WERI-Rb-1 (cell line): ENCODE measurements at regions not wholly inside any gene's neighbourhood (a gene's known extent, or its start where the extent isn't known, plus 50 kb on each side); places are given as distances from the start of the nearest gene placed in this dataset.

Source experiments
- DNase-seq: peaks from one replicate; pipeline ENCODE4 v3.0.0-alpha.2; 2020
- H3K27ac ChIP-seq: fragments of 250-450 bp; sonication (Bioruptor Pico); 2 replicates; pipeline ENCODE4 v1.5.1; 2020; ENCODE audit warnings: mild to moderate bottlenecking, moderate library complexity
- H3K27me3 ChIP-seq: fragments of 250-450 bp; sonication (Bioruptor Pico); 2 replicates; pipeline ENCODE4 v1.5.1; 2021; ENCODE audit warnings: mild to moderate bottlenecking, low read depth, moderate library complexity; ENCODE audit not compliant: insufficient read depth, severe bottlenecking
- H3K36me3 ChIP-seq: fragments of 250-450 bp; sonication (Bioruptor Pico); 2 replicates; pipeline ENCODE4 v1.5.1; 2020; ENCODE audit warnings: mild to moderate bottlenecking, moderate library complexity
- H3K4me3 ChIP-seq: 2 replicates; pipeline ENCODE4 v1.5.1; 2011; ENCODE audit warnings: low read depth, mild to moderate bottlenecking, control low read depth, low read length
- H3K9me3 ChIP-seq: fragments of 250-450 bp; sonication (Bioruptor Pico); 2 replicates; pipeline ENCODE4 v1.5.1; 2021; ENCODE audit warnings: mild to moderate bottlenecking, moderate library complexity; ENCODE audit not compliant: severe bottlenecking
- TF ChIP-seq, protein P1 (sequence below): IDR thresholded peaks from 2 replicates; pipeline ENCODE4 v1.5.1; 2011; ENCODE audit warnings: low read depth, mild to moderate bottlenecking, control low read depth, inconsistent platforms, low read length

DNA sequence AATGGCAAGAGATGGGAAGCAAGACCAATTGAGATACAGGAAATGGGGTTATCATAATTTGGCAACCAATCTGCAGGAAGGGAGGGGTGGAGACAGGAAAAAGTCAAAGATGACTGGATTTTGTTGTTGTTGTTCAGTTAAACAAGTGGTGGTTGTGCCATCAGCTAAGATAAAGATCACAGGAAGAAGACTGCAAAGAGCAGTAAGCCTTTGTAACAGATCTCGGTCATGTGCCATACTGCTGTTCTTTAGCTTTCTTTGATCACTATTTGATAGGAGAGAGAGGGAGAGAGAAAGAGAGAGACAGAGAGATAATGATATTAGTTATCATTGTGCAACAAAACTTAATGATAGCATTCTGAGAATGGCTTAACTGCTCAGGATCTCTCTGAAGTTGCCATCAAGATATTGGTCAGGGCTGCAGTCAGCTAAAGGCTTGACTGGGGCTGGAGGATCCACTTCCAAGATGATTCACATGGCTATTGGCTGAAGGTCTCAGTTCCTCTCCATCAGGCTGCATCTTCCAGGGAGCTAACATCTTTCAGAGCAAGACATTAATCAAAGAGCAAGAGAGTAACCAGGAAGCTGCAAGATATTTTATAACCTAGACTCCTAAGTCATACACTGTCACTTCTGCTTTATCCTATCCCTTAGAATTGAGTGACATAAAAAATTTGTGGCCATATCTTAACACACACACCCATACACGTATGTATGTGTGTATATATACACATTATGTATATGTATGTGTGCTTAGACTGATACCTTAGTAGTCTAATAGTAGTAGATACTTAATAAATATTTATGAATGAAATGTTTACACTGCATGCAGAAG lies 405.0 kb downstream of the SHISA9 start:
- Histone ChIP-seq H3K36me3 (no peaks in the 10 kb centered on the region), H3K27ac (no peak overlapping the region)

DNA sequence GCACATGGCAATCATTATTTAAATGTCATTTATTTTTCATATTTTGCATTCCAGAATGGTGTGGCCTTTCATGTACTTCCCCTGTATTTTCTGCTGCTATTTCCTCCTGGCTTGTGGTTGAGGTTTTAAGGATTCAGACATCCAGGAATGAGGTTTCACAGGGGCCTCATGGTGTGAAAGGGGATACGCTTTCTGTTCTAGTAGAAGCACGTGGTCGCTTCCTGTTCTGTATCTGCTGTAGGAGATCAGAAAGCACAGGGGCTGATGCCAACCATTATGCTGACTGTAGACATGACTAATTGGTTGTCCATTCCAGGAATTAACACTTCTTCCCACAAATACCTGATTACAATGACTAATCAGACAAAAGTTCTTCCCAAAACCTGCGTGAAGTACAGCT lies 405.9 kb downstream of the SHISA9 start:
- no peaks in the 10 kb centered on the region for H3K27me3 ChIP-seq
- no peaks in the 10 kb centered on the region for H3K36me3 ChIP-seq
- DNase-seq, result no peak
- no peaks in the 10 kb centered on the region for H3K9me3 ChIP-seq
- TF ChIP-seq, protein P1, sequence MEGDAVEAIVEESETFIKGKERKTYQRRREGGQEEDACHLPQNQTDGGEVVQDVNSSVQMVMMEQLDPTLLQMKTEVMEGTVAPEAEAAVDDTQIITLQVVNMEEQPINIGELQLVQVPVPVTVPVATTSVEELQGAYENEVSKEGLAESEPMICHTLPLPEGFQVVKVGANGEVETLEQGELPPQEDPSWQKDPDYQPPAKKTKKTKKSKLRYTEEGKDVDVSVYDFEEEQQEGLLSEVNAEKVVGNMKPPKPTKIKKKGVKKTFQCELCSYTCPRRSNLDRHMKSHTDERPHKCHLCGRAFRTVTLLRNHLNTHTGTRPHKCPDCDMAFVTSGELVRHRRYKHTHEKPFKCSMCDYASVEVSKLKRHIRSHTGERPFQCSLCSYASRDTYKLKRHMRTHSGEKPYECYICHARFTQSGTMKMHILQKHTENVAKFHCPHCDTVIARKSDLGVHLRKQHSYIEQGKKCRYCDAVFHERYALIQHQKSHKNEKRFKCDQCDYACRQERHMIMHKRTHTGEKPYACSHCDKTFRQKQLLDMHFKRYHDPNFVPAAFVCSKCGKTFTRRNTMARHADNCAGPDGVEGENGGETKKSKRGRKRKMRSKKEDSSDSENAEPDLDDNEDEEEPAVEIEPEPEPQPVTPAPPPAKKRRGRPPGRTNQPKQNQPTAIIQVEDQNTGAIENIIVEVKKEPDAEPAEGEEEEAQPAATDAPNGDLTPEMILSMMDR, result no peak
- no peak overlapping the region for H3K4me3 ChIP-seq
- H3K27ac ChIP-seq, result no peak overlapping the region

More for the DNA sequence above, 405.0 kb downstream of the SHISA9 start:
- no peak for DNase-seq
- H3K27me3 ChIP-seq, result no peaks in the 10 kb centered on the region
- TF ChIP-seq, protein P1, result no peak
- H3K9me3 ChIP-seq, result no peaks in the 10 kb centered on the region
- H3K4me3 ChIP-seq, result no peak overlapping the region

DNA sequence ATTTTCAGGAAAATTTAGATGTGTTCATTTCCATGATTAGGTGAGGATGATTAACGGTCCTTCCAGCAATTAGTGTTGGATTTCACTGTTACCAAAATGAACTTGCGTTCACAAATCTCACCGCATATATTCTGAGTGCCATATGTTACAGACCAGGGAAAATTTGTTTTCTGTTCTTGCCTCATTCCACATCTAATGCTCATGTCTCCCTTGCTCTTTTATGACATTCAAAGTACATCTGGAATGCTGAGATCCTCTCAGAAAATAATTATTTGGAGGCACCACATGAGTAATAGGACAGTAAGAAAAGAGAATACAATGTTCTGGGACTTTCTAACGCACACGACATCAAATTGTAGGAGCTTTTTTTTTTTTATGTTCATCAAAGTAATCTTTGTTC lies 406.5 kb downstream of the SHISA9 start:
- Histone ChIP-seq H3K27ac (no peak overlapping the region), H3K4me3 (no peak overlapping the region), H3K36me3 (no peaks in the 10 kb centered on the region), H3K27me3 (no peaks in the 10 kb centered on the region), H3K9me3 (no peaks in the 10 kb centered on the region)
- DNase-seq, result no peak
- TF ChIP-seq, protein P1, result no peak

- H3K27me3 ChIP-seq, result no peaks in the 10 kb centered on the region
- no peak overlapping the region for H3K27ac ChIP-seq
- H3K9me3 ChIP-seq, result no peaks in the 10 kb centered on the region
- H3K36me3 ChIP-seq, result no peaks in the 10 kb centered on the region
- no peak for DNase-seq
- no peak overlapping the region for H3K4me3 ChIP-seq
- TF ChIP-seq, protein P1, result no peak
Measured at GRCh38 chr16:13312063-13312462, 410.7 kb downstream of the SHISA9 start.

DNA sequence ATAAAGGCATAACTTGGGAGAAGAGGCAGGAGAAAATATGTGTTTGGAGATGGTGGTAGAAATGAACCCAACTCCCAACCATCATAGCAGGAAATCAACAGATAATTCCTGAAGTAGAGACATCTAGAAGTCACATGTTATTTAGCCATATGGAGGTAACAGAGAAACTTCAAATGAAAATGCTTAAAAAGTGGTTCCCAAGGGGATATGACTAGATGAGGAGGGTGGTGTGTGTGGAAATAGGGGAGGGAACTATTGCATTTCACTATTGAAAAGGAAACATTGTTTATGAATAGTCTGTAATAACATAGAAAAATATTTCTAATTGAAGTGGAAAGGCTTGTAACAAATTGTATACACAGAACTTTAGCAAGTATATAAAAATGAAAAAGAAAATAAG lies 412.0 kb downstream of the SHISA9 start:
- DNase-seq, result no peak
- TF ChIP-seq, protein P1, result no peak
- no peak overlapping the region for H3K27ac ChIP-seq
- H3K4me3 ChIP-seq, result no peak overlapping the region
- no peaks in the 10 kb centered on the region for H3K36me3 ChIP-seq
- H3K27me3 ChIP-seq, result no peaks in the 10 kb centered on the region
- no peaks in the 10 kb centered on the region for H3K9me3 ChIP-seq

DNA sequence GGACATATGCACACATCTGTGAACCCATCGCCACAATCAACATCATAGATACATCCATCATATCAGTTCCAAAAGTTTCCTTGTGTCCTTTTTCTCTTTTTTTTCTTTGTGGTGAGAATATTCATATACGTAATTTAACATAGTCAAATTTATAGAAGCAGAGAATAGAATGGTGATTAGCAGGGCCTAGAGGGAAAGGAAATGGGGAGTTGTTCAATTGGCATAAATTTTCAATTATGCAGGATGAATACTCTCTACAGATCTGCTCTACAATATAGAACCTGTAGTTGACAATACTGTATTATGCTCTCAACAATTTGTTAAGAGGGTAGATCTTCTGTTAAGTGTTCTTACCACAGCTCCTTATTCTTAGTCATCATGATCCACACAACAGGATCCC lies 413.2 kb downstream of the SHISA9 start:
- H3K9me3 ChIP-seq, result no peaks in the 10 kb centered on the region
- TF ChIP-seq, protein P1, result no peak
- H3K4me3 ChIP-seq, result no peak overlapping the region
- no peaks in the 10 kb centered on the region for H3K36me3 ChIP-seq
- no peak for DNase-seq
- H3K27ac ChIP-seq, result no peak overlapping the region
- H3K27me3 ChIP-seq, result no peaks in the 10 kb centered on the region
